B cell (primary cell): ENCODE measurements at regions not wholly inside any gene's neighbourhood (a gene's known extent, or its start where the extent isn't known, plus 50 kb on each side); places are given as distances from the start of the nearest gene placed in this dataset.

Experiments used
- EZH2 ChIP-seq: IDR thresholded peaks from 2 replicates; pipeline ENCODE4 v1.6.1; 2012; ENCODE audit warnings: borderline replicate concordance, low read depth, mild to moderate bottlenecking, moderate library complexity, low read length; ENCODE audit not compliant: insufficient read depth, poor library complexity, severe bottlenecking
- TF ChIP-seq, protein P1 (sequence below): fragments of 200-600 bp; IDR thresholded peaks from one replicate; pipeline ENCODE4 v1.8.0; 2022; ENCODE audit warnings: antibody characterized with exemption, mild to moderate bottlenecking

DNA sequence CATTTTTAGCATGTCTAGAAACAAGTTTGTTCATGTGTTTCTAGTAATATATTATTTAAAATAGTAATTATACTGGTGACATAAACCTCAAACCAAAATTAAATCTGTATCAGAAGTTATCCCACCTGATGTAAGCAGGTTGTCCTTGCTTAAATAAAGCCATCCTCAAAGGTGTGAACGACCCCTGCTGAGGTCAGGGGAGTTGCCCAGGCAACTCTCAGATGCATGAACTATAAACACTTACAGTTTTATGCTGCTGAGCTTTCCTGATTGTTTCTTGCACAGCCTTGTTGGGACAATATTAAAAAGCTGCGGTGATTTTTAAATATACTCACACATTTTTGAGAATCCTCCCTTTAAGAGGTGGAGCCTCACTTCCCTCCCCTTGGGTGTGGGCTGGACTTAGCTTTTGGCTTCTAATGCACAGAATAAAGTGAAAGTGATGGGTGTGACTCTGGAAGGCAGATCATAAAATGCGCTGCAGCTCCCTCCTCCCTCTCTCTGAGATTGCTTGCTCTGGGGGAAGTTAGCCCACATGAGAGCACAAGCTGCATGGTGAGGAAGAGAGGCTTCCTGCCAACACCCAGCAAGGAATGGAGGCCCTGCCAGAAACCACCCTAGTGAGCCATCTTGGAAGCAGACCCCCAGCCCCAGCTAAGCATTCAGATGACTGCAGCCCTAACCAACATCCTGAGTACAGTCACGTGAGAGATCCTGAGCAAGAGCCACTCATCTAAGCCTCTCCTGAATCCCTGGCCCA is 152.7 kb downstream of the SKIDA1 start:
- TF ChIP-seq, protein P1, sequence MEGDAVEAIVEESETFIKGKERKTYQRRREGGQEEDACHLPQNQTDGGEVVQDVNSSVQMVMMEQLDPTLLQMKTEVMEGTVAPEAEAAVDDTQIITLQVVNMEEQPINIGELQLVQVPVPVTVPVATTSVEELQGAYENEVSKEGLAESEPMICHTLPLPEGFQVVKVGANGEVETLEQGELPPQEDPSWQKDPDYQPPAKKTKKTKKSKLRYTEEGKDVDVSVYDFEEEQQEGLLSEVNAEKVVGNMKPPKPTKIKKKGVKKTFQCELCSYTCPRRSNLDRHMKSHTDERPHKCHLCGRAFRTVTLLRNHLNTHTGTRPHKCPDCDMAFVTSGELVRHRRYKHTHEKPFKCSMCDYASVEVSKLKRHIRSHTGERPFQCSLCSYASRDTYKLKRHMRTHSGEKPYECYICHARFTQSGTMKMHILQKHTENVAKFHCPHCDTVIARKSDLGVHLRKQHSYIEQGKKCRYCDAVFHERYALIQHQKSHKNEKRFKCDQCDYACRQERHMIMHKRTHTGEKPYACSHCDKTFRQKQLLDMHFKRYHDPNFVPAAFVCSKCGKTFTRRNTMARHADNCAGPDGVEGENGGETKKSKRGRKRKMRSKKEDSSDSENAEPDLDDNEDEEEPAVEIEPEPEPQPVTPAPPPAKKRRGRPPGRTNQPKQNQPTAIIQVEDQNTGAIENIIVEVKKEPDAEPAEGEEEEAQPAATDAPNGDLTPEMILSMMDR, result no peak
- TF ChIP-seq EZH2, result no peak
